GM21367 (cell line): ENCODE measurements at regions not wholly inside any gene's neighbourhood (a gene's known extent, or its start where the extent isn't known, plus 50 kb on each side); places are given as distances from the start of the nearest gene placed in this dataset.
"Not testable (repeated sequence)": the region's sequence is repeated elsewhere in the genome, so short reads cannot be mapped to it uniquely, and the experiment has no call there.

Source experiments
- ATAC-seq: cut with Tn5 transposase; IDR thresholded peaks from one replicate; pipeline ENCODE4 v1.9.1; 2021; ENCODE audit not compliant: unreplicated experiment

DNA sequence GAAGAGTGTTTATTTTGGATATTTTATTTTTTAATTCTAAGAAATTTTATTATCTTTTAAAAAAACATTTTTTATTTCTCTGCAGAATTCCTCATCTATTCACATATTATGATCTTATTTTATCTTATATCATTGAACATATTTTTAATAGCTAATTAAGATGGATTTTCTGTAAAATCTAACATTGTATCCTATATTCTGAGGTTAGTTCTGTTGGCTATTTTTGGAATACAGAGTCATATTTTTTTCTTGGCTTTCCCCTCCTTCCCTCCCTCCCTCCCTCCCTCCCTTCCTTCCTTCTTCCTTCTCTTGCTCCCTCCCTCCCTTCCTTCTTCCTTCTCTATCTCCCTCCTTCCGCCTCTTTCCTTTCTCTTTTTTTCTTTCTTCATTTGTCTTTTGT lies 2326.6 kb upstream of the RAG2 start:
- no peak for ATAC-seq

DNA sequence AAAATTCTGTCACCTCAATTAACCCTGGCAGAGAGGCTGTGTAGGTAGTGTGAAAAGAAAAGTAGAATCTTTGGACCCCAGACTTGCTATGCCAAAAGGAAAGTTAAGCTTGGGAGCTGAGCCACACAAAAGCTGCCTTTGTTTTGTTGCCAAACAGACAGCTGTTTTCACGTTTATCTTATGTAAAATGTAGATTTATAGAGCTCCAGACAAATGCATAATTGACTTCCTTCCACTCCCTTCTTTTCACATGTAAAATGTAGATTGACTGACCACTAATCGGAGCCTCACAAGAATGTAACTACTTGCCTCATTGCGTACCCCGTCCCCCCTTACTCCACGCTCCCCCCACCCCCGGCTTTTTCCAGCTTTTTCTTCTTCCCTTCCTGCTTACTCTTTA lies 2302.2 kb upstream of the RAG2 start:
- no peak for ATAC-seq

DNA sequence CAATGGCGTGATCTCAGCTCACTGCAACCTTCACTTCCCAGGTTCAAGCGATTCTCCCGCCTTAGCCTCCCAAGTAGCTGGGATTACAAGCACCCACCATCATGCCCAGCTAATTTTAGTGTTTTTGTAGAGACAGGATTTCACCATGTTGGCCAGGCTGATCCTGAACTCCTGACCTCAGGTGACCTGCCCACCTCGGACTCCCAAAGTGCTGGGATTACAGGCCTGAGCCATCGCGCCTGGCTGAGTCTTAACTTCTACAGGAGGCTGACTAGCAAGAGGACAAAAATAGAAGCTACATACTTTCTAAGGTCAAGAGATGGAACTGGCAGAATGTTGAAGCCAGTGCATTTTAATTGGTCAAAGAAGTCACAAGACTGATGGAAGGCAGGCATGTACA lies 2296.2 kb upstream of the RAG2 start:
- ATAC-seq: not testable (repeated sequence)

- no peak for ATAC-seq
These were observed 2286.3 kb upstream of the RAG2 start for GRCh38 chr11:38884145-38884865.

DNA sequence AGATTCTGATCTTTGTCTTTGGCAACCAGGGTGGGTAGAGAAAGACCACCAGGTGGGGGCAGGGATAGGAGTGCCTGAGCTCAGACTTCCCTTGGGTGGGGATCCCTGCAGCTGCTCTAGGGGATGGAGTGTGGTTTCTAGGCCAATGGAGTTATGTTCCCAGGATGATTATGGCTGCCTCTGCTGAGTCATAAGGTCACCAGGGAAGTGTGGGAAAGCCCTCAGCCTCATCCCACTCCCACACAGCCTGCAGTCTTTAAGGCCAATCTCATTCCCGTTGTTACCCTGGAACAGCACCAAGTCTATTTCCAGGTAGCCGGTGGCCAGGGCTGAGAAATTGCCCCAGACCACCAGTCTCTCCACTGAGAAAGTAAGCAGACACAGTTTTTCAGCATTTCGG lies 2269.3 kb upstream of the RAG2 start:
- no peak for ATAC-seq

DNA sequence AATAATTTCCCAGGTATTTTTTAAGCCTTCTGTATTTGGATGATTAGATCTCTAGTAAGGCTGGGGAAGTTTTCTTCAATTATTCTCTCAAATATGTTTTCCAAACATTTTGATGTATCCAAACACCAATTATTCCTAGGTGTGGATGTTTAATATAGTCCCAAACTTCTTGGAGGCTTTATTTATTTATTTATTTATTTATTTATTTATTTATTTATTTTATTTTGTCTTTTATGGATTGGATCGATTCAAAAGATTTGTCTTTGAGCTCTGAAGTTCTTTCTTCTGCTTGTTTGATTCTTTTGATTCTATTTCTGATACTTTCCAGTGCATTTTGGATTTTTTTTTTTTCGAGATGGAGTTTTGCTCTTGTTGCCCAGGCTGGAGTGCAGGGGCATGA lies 2267.9 kb upstream of the RAG2 start:
- ATAC-seq: no peak

GRCh38 chr11:38842991-38843390 lies 2245.0 kb upstream of the RAG2 start:
- ATAC-seq: no peak

DNA sequence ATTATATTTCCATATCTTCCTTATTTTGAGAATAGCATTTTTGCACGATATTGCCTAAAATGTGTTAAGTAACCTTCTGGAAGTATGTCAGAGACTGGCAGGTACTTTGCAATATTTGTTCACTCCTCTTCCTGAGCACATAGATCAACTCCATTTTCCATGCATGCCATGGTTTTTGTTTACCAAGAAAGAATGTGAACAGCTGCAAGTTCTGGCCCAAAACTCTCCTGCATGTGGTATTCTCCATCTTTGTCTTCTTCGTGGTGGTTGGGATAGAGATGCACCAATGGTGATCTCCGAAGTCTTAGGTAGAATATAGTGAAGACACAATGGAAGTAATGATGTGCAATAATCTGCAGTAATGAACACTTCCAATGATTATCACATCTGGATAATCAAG lies 2241.0 kb upstream of the RAG2 start:
- no peak for ATAC-seq

DNA sequence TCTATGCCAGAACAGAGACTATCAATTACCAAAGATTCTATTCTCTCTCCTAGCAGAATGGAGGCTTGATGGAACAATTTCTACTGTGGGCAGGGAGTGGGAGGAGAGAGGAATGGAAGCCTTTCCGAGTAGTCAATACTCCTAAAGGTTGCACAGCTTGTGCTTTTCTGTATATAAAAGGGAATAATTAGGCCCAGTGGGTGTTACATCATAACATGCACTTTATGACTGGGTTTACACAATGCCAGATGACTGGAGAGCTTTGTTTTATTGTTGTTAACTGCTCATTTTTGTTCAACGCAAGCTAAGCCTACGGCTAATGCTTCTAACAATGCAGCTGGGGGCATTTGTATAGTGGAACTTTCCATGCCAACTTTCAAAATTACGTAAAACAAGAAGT lies 2237.9 kb upstream of the RAG2 start:
- ATAC-seq: no peak

GRCh38 chr11:38824573-38824972 lies 2226.5 kb upstream of the RAG2 start:
- no peak for ATAC-seq

- not testable (repeated sequence) for ATAC-seq
These were observed 2223.8 kb upstream of the RAG2 start for GRCh38 chr11:38821786-38822185.

DNA sequence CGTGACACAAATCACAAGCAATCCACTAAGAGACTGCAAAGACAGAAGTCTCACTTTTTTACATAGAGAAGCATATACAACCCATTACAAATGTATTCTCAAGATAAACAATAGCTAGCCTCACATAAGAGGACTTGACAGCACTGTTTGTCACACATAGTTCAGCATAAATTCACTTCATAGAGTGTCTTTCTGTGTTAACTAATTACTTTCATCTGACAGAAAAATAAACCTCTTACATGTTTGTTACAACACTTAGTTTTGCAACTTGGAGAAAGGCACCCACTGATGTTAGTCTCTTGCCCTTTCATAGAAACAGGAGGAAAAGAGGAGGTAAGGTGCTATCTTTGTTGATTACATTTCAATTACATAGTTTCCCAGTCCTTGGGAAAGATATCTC lies 2221.9 kb upstream of the RAG2 start:
- ATAC-seq: no peak

- ATAC-seq: no peak
These were observed 2220.7 kb upstream of the RAG2 start for GRCh38 chr11:38818720-38819119.

GRCh38 chr11:38814670-38815069 lies 2216.6 kb upstream of the RAG2 start:
- ATAC-seq: no peak

GRCh38 chr11:38809521-38809920 lies 2211.5 kb upstream of the RAG2 start:
- ATAC-seq: no peak

DNA sequence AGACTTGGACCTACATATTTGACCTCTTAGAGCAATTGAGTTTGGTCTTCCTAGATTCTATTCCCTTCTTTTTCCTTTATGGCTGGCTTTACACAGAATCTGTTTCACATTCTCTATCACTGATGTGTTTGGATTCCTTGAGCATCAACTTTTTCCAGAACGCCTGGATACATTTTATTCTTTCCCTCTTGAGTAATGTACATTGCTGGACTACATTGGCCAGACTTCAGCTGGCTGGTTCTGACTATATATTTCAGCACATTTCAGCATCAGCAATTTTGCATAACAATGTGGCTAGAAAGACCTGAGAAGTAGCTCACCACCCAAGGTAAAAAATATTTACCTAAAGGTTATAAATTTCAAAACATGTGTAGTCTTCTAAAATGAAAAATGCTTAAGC lies 2198.2 kb upstream of the RAG2 start:
- no peak for ATAC-seq

- ATAC-seq: no peak
These were observed 2197.0 kb upstream of the RAG2 start for GRCh38 chr11:38795027-38795426.

GRCh38 chr11:38791346-38791961 lies 2193.4 kb upstream of the RAG2 start:
- ATAC-seq: peak; percentile 78

DNA sequence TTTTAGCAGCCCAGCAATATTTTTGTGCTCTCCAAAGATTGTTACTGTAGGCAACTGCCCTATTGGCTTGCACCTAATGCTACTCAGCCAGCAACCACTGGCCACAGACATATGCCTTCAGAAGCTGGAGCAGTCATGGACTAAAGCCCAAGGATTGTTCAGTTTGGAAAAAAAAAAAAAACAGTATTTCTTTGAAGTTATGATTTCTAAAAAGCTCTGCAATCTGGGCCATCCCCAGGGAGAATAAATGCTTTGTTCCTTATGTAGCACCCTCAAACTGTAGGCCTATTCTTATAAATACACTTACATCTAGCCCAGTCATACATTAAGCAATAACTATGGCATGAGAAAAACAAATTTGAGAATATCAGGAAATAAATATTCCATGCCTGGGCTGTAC lies 2190.5 kb upstream of the RAG2 start:
- no peak for ATAC-seq

GRCh38 chr11:38784164-38784563 lies 2186.1 kb upstream of the RAG2 start:
- ATAC-seq: no peak

DNA sequence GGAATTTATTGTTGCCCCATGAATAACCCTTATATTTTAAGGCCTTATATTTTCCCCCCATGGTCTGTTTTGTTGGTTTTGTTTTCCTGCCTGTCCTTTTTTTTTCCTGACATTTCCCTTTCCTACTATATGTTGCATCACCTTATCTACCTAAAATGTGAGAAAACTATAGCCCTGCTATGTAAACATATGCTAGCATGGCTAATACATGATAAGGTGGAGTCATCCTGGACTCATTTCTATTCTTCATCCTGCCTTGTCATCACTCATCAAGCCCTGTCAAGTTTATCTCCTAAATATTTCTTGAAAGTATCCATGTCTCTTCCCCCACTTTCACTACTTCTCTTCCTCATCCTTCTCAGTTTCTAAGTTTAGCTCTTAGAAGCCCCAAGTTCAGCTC lies 2168.8 kb upstream of the RAG2 start:
- no peak for ATAC-seq

DNA sequence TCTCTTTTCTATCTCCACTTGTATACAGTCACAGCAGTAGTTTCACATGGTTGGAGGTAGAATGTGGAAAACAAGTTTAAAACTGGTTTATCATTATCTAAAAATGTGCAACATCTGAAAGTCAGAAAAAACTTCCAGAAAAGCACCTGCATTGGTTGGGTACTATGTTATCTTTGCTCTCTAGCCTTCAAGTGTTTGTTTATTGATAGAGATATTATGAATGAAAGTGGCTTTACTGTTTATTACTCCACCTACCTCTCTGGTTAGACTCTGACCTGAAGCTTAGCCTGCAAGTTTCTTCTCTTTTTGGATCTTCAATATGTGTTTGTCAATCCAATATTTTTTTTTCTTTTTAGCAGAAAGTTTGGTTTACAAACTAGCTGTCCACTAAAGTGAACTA lies 2161.4 kb upstream of the RAG2 start:
- ATAC-seq: no peak

GRCh38 chr11:38756537-38756936 lies 2158.5 kb upstream of the RAG2 start:
- no peak for ATAC-seq
